HG03469 (cell line): ENCODE measurements at regions not wholly inside any gene's neighbourhood (a gene's known extent, or its start where the extent isn't known, plus 50 kb on each side); places are given as distances from the start of the nearest gene placed in this dataset.
"Not testable (repeated sequence)": the region's sequence is repeated elsewhere in the genome, so short reads cannot be mapped to it uniquely, and the experiment has no call there.

Experiments
- ATAC-seq: cut with Tn5 transposase; IDR thresholded peaks from one replicate; pipeline ENCODE4 v1.9.1; 2021; ENCODE audit warnings: mild to moderate bottlenecking, moderate library complexity, moderate number of reproducible peaks; ENCODE audit not compliant: unreplicated experiment

DNA sequence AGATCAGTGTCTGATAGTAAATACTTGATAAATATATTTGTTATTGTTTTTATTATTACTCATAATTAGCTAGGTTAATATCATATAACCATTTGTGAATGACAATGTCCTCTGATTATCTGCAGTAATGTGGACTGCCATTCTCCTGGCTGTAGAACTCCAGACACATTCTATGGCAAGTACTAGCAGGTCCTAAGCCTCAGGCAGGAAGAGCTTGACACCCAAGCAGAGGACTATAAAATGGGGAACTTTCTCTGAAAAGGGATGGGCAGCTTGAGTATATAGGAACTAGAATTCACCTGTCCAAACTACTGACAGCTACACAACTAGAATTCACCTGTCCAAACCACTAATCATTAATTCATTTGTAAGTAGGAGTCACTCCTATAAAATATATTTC lies 649.4 kb downstream of the CPS1 start:
- no peak for ATAC-seq

- no peak for ATAC-seq
Measured at GRCh38 chr2:211216221-211216620, 659.8 kb downstream of the CPS1 start.

- not testable (repeated sequence) for ATAC-seq
Measured at GRCh38 chr2:211219548-211219947, 663.1 kb downstream of the CPS1 start.

DNA sequence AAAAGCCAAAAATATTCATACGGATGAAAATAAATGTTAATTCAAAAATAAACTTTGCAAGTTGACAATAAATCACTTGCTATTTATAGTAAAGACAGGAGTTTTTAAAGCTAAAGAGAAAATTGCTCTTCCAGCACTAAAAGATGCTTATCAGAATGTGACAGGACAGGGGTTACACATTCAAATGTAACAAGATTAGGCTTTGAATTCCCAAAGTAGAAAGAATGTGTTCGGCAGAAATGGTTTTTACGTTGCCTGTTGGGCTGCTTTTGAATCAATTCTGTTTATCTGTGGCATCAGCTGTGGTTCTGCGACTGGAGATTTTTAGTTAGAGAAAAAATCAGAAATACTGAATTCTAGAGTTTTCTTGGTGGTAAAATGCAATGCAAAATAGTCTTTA lies 669.4 kb downstream of the CPS1 start:
- no peak for ATAC-seq

DNA sequence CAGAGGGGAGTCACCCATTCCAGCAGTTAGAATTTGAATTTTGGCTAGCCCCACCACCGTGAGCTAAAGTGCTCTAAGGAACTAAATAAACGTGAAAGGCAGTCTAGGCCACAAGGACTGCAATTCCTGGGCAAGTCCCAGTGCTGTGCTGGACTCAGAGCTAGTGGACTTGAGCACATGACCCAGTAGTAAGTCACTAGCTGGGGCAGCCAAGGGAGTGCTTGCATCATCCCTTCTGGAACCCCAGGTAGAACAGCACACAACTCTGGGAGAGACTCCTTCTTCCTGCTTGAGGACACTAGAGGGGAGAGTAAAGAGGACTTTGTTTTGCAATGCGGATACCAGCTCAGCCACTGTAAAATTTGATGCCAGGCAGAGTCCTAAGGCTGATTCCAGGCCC lies 672.2 kb downstream of the CPS1 start:
- no peak for ATAC-seq

DNA sequence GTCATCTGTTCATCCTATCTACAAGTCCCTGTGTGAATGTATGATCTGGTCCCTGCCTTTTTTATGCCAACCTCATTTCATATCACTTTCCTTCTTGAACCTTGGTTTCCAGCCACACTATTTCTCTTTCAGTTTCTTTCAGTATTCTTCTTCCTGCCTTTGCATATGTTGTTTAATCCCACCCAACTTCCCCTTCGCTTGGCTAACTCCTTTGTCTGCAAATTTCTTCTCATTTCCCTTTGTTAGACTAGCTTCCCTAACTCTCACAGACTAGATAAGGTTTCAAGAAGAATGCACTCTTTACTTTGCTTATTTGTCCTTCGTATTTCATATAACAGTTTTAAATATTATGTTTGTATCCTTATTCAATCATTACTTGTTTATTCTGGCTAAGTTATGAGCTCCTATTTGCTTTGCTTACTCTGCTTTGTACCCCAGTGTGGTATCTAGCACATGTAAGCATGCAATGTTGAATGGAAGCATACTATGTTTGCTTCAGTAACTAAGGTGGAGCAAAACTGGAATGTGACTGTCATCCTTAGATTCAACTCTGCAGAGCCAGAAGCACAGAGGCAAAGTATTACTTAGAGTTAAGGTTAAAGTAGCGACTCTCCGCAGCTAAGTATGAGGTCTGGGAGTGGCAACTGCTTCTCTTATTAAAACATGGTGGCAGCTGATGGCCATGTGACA lies 681.3 kb downstream of the CPS1 start:
- no peak for ATAC-seq

GRCh38 chr2:211241891-211242290 lies 685.5 kb downstream of the CPS1 start:
- no peak for ATAC-seq

GRCh38 chr2:211247751-211248150 lies 691.4 kb downstream of the CPS1 start:
- no peak for ATAC-seq

GRCh38 chr2:211248841-211249240 lies 692.4 kb downstream of the CPS1 start:
- no peak for ATAC-seq

- no peak for ATAC-seq
Measured at GRCh38 chr2:211251016-211251415, 694.6 kb downstream of the CPS1 start.

DNA sequence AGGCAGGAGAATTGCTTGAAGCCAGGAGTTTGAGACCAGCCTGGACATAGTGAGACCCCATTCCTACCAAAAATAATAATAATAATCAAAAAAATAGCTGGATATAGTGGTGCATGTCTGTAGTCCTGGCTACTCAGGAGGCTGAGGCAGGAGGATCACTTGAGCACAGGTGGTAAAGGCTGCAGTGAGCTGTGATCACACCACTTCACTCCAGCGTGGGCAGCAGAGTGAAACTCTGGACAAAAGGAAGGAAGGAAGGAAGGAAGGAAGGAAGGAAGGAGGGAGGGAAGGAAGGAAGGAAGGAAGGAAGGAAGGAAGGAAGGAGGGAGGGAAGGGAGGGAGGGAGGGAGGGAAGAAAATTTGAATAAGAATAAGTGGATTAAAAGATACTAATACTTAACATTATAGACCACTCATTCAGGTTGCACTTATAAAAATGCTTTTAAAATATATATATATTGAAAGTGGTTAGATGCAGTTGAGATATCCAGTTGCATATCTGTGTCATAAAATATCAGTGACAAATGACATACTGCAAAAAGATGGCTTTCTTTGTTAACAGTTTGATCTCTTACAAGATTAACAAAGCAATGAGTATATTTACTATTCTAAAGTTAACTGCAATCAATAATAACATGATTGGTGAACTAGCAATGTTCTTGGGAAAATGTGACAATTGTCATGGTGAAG lies 702.4 kb downstream of the CPS1 start:
- ATAC-seq, result no peak

DNA sequence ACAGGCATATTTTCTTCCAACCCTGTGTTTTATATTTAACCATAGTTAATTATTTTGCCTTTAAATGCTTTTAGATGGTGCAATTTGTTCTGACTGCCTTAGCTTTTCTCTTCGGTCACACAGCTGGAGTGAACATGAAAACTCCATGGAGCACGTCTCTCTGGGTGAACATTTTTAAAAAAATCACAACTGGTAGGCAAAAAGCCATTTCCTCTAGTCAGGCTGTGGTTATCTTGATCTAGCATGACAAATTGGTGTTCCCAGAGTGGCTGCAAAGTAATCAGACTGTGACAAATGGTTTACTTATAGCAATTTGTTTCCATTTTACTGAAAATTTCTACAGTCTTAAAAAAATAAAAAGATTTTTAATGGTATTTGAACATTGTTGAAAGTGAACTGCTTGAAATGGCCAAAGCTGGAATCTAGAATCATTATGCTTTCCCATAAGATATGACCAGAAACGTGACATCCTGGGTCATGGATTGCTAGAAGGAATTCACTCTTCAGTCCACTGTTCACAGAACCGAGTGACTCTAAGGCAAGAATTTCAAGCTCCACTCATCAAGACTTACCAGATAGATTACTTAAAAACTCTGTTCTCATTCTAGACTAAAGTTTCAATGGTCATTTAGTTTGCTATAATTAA lies 703.6 kb downstream of the CPS1 start:
- no peak for ATAC-seq

- no peak for ATAC-seq
Measured at GRCh38 chr2:211270257-211270656, 713.9 kb downstream of the CPS1 start.

DNA sequence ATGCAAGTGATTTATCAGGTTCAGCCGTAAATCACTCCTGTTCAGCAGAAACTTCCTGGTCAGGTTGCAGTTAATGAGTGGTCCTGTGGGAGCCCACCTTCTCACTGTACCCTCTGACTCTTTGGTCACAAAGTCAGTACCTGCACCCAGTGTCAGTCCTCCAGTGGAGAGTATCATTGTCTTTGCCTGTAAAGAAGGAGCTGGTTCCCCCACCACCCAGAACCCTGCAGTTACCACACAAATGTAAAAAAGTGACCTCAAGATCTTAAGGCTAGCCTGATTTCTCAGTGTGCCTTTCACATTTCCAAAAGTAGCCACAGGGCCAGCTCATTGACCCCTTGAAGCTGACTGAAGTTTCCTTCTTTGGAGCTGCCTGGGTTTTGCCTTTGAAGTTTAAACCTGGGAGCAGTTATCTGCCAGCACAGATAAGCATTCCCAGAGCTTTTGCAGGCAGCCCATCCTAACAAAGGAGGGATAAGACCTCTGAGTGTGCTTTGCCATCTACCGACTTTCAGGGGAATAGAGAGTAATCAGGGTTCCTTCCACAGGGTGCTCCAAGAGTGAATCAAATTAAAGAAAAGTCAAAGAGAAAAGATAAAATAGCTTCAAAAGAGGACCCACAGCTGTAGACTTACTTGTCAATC lies 725.2 kb downstream of the CPS1 start:
- ATAC-seq, result no peak

GRCh38 chr2:211302676-211303075 lies 746.3 kb downstream of the CPS1 start:
- ATAC-seq, result no peak

GRCh38 chr2:211306929-211307328 lies 750.5 kb downstream of the CPS1 start:
- ATAC-seq, result no peak
